CD4-positive, alpha-beta T cell (primary cell): ENCODE measurements at regions not wholly inside any gene's neighbourhood (a gene's known extent, or its start where the extent isn't known, plus 50 kb on each side); places are given as distances from the start of the nearest gene placed in this dataset.
"Not testable (repeated sequence)": the region's sequence is repeated elsewhere in the genome, so short reads cannot be mapped to it uniquely, and the experiment has no call there.

ENCODE experiments used
- ATAC-seq: fragments of 200-7000 bp; cut with Tn5 transposase; one replicate; pipeline ENCODE4 v1.10.0; 2022; ENCODE audit warnings: mild to moderate bottlenecking; ENCODE audit not compliant: poor library complexity
- CTCF ChIA-PET: fragments of 350-600 bp; sonication (Branson Sonifier 250); formaldehyde crosslinking; loops from one replicate; lab custom pipeline; 2021; ENCODE audit warnings: antibody characterized with exemption, inconsistent platforms; lab: Charles Lee
- POLR2A ChIA-PET: fragments of 350-600 bp; sonication (Branson Sonifier 250); formaldehyde crosslinking; loops from one replicate; lab custom pipeline; 2021; ENCODE audit warnings: antibody characterized with exemption, inconsistent platforms; lab: Charles Lee
- DNase-seq, 14 experiments: peaks; one replicate each; pipeline ENCODE4 v3.0.0-alpha.2; 2013 to 2020; ENCODE audit warnings: mixed read lengths in 2 of 14
- H3K27ac ChIP-seq, 2 donors: one replicate each; pipeline versions ENCODE4 v1.5.1 to v1.7.0; 2013; ENCODE audit warnings: low read length in 2 of 2, low read depth in 1 of 2, mild to moderate bottlenecking in 1 of 2
- H3K27me3 ChIP-seq, 2 experiments: 1 replicate in 1 of 2; 2 replicates in 1 of 2; pipeline versions ENCODE4 v1.6.1 to v1.7.0; 2013; ENCODE audit warnings: low read length in 2 of 2, control low read depth in 1 of 2, mild to moderate bottlenecking in 1 of 2, moderate library complexity in 1 of 2; ENCODE audit not compliant: insufficient read depth in 2 of 2, control insufficient read depth in 1 of 2
- H3K36me3 ChIP-seq: one replicate; pipeline ENCODE4 v1.6.1; 2013; ENCODE audit warnings: low read length, control low read depth; ENCODE audit not compliant: insufficient read depth
- H3K4me1 ChIP-seq: one replicate; pipeline ENCODE4 v1.6.1; 2013; ENCODE audit warnings: low read length, control low read depth; ENCODE audit not compliant: insufficient read depth
- H3K4me3 ChIP-seq: one replicate; pipeline ENCODE4 v1.5.1; 2013; ENCODE audit warnings: mild to moderate bottlenecking, low read length, moderate library complexity
- H3K9me3 ChIP-seq, 2 experiments: 1 replicate in 1 of 2; 2 replicates in 1 of 2; pipeline versions ENCODE4 v1.6.1 to v1.7.0; 2013; ENCODE audit warnings: low read length in 2 of 2, mild to moderate bottlenecking in 2 of 2, control low read depth in 1 of 2, moderate library complexity in 1 of 2; ENCODE audit not compliant: control insufficient read depth in 1 of 2, insufficient read depth in 1 of 2
- H3K27ac Mint-ChIP-seq: one replicate; pipeline ENCODE4 v1.8.0; 2020; ENCODE audit warnings: mixed read lengths
- H3K27me3 Mint-ChIP-seq: one replicate; pipeline ENCODE4 v1.8.0; 2021; ENCODE audit warnings: mixed read lengths
- H3K36me3 Mint-ChIP-seq: one replicate; pipeline ENCODE4 v1.8.0; 2021; ENCODE audit warnings: low read depth, mixed read lengths
- H3K4me1 Mint-ChIP-seq: one replicate; pipeline ENCODE4 v1.8.0; 2021; ENCODE audit warnings: low read depth, mixed read lengths
- H3K4me3 Mint-ChIP-seq: one replicate; pipeline ENCODE4 v1.8.0; 2020; ENCODE audit warnings: mild to moderate bottlenecking, mixed read lengths
- H3K9me3 Mint-ChIP-seq: one replicate; pipeline ENCODE4 v1.8.0; 2020; ENCODE audit warnings: mixed read lengths
- intact Hi-C, 2 experiments: fragments of 100-400 bp; cut with DNase I in 1 of 2; cut with micrococcal nuclease in 1 of 2; formaldehyde crosslinking; loops; one replicate each; pipeline versions ENCODE4 v1.15.1 to v1.9.0; 2023 to 2025; cut with DNase I, micrococcal nuclease
- TF ChIP-seq, protein P1 (sequence below): fragments of 200-600 bp; IDR thresholded peaks from one replicate; pipeline ENCODE4 v1.8.0; 2022; ENCODE audit warnings: antibody characterized with exemption, mild to moderate bottlenecking

DNA sequence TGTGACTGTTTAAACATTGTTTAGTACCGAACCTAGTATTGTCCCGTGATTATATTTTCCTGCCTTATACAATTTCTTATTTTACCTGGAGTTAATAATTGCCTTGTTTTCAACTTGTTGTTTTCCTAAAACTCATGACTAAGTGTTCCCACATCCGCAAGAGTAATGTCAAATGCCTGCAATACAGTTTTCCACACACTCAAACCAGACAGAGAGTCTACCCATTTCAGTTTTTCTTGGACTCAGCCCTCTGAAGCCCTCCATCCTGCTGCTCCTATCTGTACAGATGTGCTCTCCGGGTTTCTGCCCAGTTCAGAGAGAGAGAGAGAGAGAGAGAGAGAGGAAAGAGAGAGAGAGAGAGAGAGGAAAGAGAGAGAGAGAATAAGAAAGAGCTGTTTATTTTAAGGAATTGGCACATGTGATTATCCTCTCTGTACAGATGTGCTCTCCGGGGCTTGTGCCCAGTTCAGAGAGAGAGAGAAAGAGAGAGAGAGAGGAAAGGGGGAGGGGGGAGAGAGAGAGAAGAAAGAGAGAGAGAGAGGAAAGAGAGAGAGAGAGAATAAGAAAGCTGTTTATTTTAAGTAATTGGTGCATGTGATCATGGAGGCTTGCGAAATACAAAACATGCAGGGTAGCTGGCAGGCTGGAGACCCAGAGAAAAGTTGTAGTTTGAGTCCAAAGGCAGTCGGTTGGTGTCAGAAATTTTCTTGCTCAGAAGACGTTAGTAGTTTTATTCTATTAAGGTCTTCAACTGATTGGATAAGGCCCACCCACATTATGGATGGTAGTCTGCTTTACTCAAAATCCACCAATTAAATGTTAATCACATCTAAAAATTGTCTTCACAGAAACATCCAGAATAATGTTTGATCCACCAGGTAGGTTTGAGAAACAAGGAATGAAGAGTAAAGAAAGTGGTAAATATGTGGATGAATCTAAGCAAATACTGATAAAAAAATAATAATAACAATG, 104.1 kb upstream of the GOLGA8J start:
- no peaks in the 10 kb centered on the region for H3K4me1 Mint-ChIP-seq
- H3K9me3 Mint-ChIP-seq, result no peaks in the 10 kb centered on the region
- intact Hi-C loops, result no loop called here

DNA sequence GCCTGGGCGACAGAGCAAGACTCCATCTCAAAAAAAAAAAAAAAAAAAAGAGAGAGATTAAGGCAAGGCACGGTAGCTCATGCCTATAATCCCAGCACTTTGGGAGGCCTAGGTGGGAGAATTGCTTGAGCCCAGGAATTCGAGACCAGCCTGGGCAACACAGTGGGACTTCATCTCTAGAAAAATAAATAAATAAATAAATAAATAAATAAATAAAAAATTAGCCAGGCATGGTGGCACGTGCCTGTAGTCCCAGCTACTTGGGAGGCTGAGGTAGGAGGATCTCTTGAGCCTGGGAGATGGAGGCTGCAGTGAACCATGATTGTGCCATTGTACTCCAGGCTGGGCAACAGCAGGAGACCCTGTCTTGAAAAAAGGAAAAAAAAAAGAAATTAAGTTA, 108.7 kb upstream of the GOLGA8J start:
- H3K4me1 Mint-ChIP-seq, DNase-seq, H3K9me3 Mint-ChIP-seq, H3K4me3 ChIP-seq, H3K27ac Mint-ChIP-seq, POLR2A ChIA-PET, intact Hi-C loops, H3K4me3 Mint-ChIP-seq, H3K9me3 ChIP-seq, H3K36me3 Mint-ChIP-seq, H3K36me3 ChIP-seq, H3K27ac ChIP-seq, ATAC-seq, CTCF ChIA-PET, H3K4me1 ChIP-seq: not testable (repeated sequence)
- H3K27me3 ChIP-seq, result peaks cover 15 to 23% of the 10 kb centered on the region in 2 experiments
- H3K27me3 Mint-ChIP-seq, result peaks cover 73% of the 10 kb centered on the region

More for the DNA sequence above, 104.1 kb upstream of the GOLGA8J start:
- Histone ChIP-seq H3K4me1 (no peaks in the 10 kb centered on the region), H3K27ac (no peak overlapping the region), H3K9me3 (peaks cover 0 to 8% of the 10 kb centered on the region in 2 experiments), H3K27me3 (peaks cover 0 to 2% of the 10 kb centered on the region in 2 experiments), H3K4me3 (no peak overlapping the region), H3K36me3 (no peaks in the 10 kb centered on the region)
- TF ChIP-seq, protein P1, sequence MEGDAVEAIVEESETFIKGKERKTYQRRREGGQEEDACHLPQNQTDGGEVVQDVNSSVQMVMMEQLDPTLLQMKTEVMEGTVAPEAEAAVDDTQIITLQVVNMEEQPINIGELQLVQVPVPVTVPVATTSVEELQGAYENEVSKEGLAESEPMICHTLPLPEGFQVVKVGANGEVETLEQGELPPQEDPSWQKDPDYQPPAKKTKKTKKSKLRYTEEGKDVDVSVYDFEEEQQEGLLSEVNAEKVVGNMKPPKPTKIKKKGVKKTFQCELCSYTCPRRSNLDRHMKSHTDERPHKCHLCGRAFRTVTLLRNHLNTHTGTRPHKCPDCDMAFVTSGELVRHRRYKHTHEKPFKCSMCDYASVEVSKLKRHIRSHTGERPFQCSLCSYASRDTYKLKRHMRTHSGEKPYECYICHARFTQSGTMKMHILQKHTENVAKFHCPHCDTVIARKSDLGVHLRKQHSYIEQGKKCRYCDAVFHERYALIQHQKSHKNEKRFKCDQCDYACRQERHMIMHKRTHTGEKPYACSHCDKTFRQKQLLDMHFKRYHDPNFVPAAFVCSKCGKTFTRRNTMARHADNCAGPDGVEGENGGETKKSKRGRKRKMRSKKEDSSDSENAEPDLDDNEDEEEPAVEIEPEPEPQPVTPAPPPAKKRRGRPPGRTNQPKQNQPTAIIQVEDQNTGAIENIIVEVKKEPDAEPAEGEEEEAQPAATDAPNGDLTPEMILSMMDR, result no peak
- ATAC-seq, result no peak
- CTCF ChIA-PET, result no interaction called here
- H3K27ac Mint-ChIP-seq, result no peak overlapping the region
- no peak overlapping the region for H3K4me3 Mint-ChIP-seq
- no peaks in the 10 kb centered on the region for H3K36me3 Mint-ChIP-seq
- no peak for DNase-seq
- H3K27me3 Mint-ChIP-seq, result peaks cover 50% of the 10 kb centered on the region
- POLR2A ChIA-PET, result no interaction called here

DNA sequence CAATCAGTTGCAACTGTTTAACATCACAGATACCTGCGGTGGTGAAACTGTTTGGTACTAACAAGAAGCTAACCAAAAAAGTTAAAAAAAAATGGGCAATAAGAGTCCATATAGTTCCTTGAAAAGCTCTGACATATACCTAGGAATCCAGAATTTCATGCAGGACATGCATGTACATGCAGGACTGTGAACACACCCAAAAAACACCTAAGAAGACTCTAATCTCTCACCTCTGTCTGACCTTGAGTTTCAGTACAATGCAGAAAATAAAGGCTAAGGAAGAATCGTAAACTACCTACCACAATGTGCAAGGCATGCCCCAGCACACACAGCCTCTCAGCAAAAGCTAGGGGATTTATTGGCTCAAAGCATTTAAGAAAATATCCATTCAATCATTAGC, 110.7 kb upstream of the GOLGA8J start:
- Histone ChIP-seq H3K9me3 (peaks cover 0 to 4% of the 10 kb centered on the region in 2 experiments), H3K27me3 (peaks cover 21 to 35% of the 10 kb centered on the region in 2 experiments), H3K36me3 (no peaks in the 10 kb centered on the region), H3K27ac (no peak overlapping the region), H3K4me3 (no peak overlapping the region), H3K4me1 (no peaks in the 10 kb centered on the region)
- Mint-ChIP-seq H3K27ac (no peak overlapping the region), H3K36me3 (no peaks in the 10 kb centered on the region), H3K4me3 (no peak overlapping the region), H3K9me3 (peaks cover 9% of the 10 kb centered on the region), H3K27me3 (peaks cover 70% of the 10 kb centered on the region), H3K4me1 (no peaks in the 10 kb centered on the region)
- CTCF ChIA-PET, result no interaction called here
- TF ChIP-seq, protein P1, result no peak
- DNase-seq (no peak), ATAC-seq (no peak)
- POLR2A ChIA-PET, result no interaction called here
- intact Hi-C loops, result no loop called here
